Liver (tissue), 8 donors: ENCODE measurements at regions not wholly inside any gene's neighbourhood (a gene's known extent, or its start where the extent isn't known, plus 50 kb on each side); places are given as distances from the start of the nearest gene placed in this dataset.

Experiments
- DNase-seq: peaks from one replicate; pipeline ENCODE4 v3.0.0-alpha.2; 2017; ENCODE audit warnings: low spot score
- H3K27ac ChIP-seq, 2 donors: one replicate each; pipeline ENCODE4 v1.7.0; 2013; ENCODE audit warnings: inconsistent platforms in 2 of 2, low read length in 2 of 2, control low read depth in 1 of 2, low read depth in 1 of 2, mild to moderate bottlenecking in 1 of 2
- H3K27me3 ChIP-seq, 4 donors: one replicate each; pipeline versions ENCODE4 v1.6.1 to v1.7.0; 2013; ENCODE audit warnings: low read length in 3 of 4, inconsistent platforms in 1 of 4, mild to moderate bottlenecking in 1 of 4, moderate library complexity in 1 of 4; ENCODE audit not compliant: control insufficient read depth in 4 of 4, insufficient read depth in 4 of 4
- H3K36me3 ChIP-seq, 4 donors: one replicate each; pipeline versions ENCODE4 v1.6.1 to v1.7.0; 2013; ENCODE audit warnings: low read length in 3 of 4, mild to moderate bottlenecking in 3 of 4, low read depth in 1 of 4, moderate library complexity in 1 of 4; ENCODE audit not compliant: control insufficient read depth in 4 of 4, insufficient read depth in 3 of 4
- H3K4me1 ChIP-seq, 4 donors: one replicate each; pipeline versions ENCODE4 v1.6.1 to v1.7.0; 2013; ENCODE audit warnings: low read length in 3 of 4, mild to moderate bottlenecking in 3 of 4, moderate library complexity in 1 of 4; ENCODE audit not compliant: control insufficient read depth in 4 of 4, insufficient read depth in 4 of 4
- H3K4me3 ChIP-seq, 3 donors: one replicate each; pipeline versions ENCODE4 v1.6.1 to v1.7.0; 2013; ENCODE audit warnings: low read length in 3 of 3, control low read depth in 1 of 3, low read depth in 1 of 3, mild to moderate bottlenecking in 1 of 3
- H3K9ac ChIP-seq, 2 donors: one replicate each; pipeline ENCODE4 v1.7.0; 2013; ENCODE audit warnings: low read length in 2 of 2, mild to moderate bottlenecking in 2 of 2, moderate library complexity in 2 of 2, control low read depth in 1 of 2, low read depth in 1 of 2
- H3K9me3 ChIP-seq, 4 donors: one replicate each; pipeline versions ENCODE4 v1.6.1 to v1.7.0; 2013; ENCODE audit warnings: low read length in 3 of 4; ENCODE audit not compliant: control insufficient read depth in 4 of 4
- EGR1 ChIP-seq, 2 donors: IDR thresholded peaks; 2 replicates each; pipeline ENCODE4 v1.6.1; 2016 to 2018; ENCODE audit warnings: antibody characterized with exemption in 2 of 2, low read depth in 2 of 2
- FOXA1 ChIP-seq: IDR thresholded peaks from 2 replicates; pipeline ENCODE4 v1.6.1; 2016; ENCODE audit warnings: antibody characterized with exemption
- FOXA2 ChIP-seq: IDR thresholded peaks from 2 replicates; pipeline ENCODE4 v1.6.1; 2016; ENCODE audit warnings: antibody characterized with exemption
- GABPA ChIP-seq, 2 donors: IDR thresholded peaks in 1 of 2; conservative IDR thresholded peaks in 1 of 2; 2 replicates each; pipeline ENCODE4 v1.6.1; 2016; ENCODE audit warnings: antibody characterized with exemption in 2 of 2, mild to moderate bottlenecking in 1 of 2, moderate library complexity in 1 of 2
- HNF4A ChIP-seq, 2 donors: conservative IDR thresholded peaks; 2 replicates each; pipeline ENCODE4 v1.6.1; 2016; ENCODE audit warnings: antibody characterized with exemption in 2 of 2, mild to moderate bottlenecking in 2 of 2
- HNF4G ChIP-seq: IDR thresholded peaks from 2 replicates; pipeline ENCODE4 v1.6.1; 2016; ENCODE audit warnings: antibody characterized with exemption
- JUND ChIP-seq, 2 donors: IDR thresholded peaks; 2 replicates each; pipeline ENCODE4 v1.6.1; 2016; ENCODE audit warnings: antibody characterized with exemption in 2 of 2
- NR2F2 ChIP-seq: IDR thresholded peaks from 2 replicates; pipeline ENCODE4 v1.6.1; 2016; ENCODE audit warnings: antibody characterized with exemption
- RAD21 ChIP-seq, 2 donors: IDR thresholded peaks; 2 replicates each; pipeline ENCODE4 v1.6.1; 2016; ENCODE audit warnings: antibody characterized with exemption in 2 of 2, mild to moderate bottlenecking in 2 of 2
- RXRA ChIP-seq, 2 donors: IDR thresholded peaks; 2 replicates each; pipeline ENCODE4 v1.6.1; 2017 to 2018; ENCODE audit warnings: antibody characterized with exemption in 2 of 2, mild to moderate bottlenecking in 1 of 2
- SP1 ChIP-seq: IDR thresholded peaks from 2 replicates; pipeline ENCODE4 v1.6.1; 2018; ENCODE audit warnings: antibody characterized with exemption, mild to moderate bottlenecking
- TAF1 ChIP-seq: conservative IDR thresholded peaks from 2 replicates; pipeline ENCODE4 v1.6.1; 2016; ENCODE audit warnings: antibody characterized with exemption, mild to moderate bottlenecking
- YY1 ChIP-seq: IDR thresholded peaks from 2 replicates; pipeline ENCODE4 v1.6.1; 2016; ENCODE audit warnings: antibody characterized with exemption, mild to moderate bottlenecking
- WGBS: extraction: QIAGEN DNeasy Blood & Tissue Kit; methylation state at CpG from one replicate; pipeline ENCODE4 v1.1.7; 2013; 5-methylcytosine and 5-hydroxymethylcytosine counted together
- TF ChIP-seq, protein P1 (sequence below): IDR thresholded peaks from 2 replicates; pipeline ENCODE4 v1.6.1; 2016; ENCODE audit warnings: antibody characterized with exemption
- TF ChIP-seq, protein P2 (sequence below): IDR thresholded peaks from 2 replicates; pipeline ENCODE4 v1.6.1; 2016; ENCODE audit warnings: antibody characterized with exemption, mild to moderate bottlenecking
- TF ChIP-seq, protein P3 (sequence below): IDR thresholded peaks from 2 replicates; pipeline ENCODE4 v1.6.1; 2016; ENCODE audit warnings: antibody characterized with exemption
- TF ChIP-seq, protein P4 (sequence below): IDR thresholded peaks from 2 replicates; pipeline ENCODE4 v1.6.1; 2016; ENCODE audit warnings: antibody characterized with exemption
- TF ChIP-seq, protein P5 (sequence below): fragments of 150-350 bp; IDR thresholded peaks from 2 replicates; pipeline ENCODE4 v1.5.1; 2017; ENCODE audit warnings: improper control_type of control experiment, low read depth, low read length; ENCODE audit not compliant: missing input control
- donor health status: healthy.
- donor health status: healthy.
- donor health status: healthy.
- donor health status: healthy.
- donor health status: healthy.

DNA sequence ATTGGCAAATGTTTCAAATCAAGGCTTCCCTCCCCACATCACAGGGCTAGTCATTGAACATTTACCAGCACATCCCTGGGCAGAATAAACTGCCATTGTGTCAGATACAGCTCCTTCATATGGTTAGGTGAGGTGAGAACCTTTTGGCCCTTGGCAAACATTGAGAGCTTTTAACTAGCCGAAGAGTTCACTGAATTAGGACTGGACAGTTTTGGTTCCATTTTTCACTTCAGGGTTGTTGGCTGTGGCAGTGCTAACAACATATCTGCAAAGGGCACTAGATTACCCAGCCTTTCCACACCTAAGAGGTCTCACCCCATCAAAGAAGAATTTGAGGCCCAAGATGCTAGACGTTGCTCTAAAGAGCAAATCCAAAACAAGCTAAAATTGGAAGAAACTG lies 180.7 kb downstream of the GUCY2F start:
- H3K4me1 ChIP-seq = no peaks in the 10 kb centered on the region
- H3K9ac ChIP-seq = no peak overlapping the region
- 77% methylated on average over 2 of the region's 2 CpGs for WGBS
- no peak overlapping the region for H3K27ac ChIP-seq
- peaks cover 0 to 3% (median 0%) of the 10 kb centered on the region in 4 donors for H3K27me3 ChIP-seq
- no peaks in the 10 kb centered on the region for H3K9me3 ChIP-seq
- no peak for TF ChIP-seq RXRA (IDR thresholded peaks at IDR 0.05)
- no peak for TF ChIP-seq FOXA2
- TF ChIP-seq HNF4A (conservative IDR thresholded peaks at IDR 0.05) = no peak
- no peak for TF ChIP-seq HNF4G
- no peak for TF ChIP-seq EGR1 (IDR thresholded peaks at IDR 0.05; ENCODE audit: low read depth in 2 of 2)
- TF ChIP-seq NR2F2 = no peak
- no peak for TF ChIP-seq GABPA (IDR thresholded peaks at IDR 0.05 in 1 of 2, conservative IDR thresholded peaks at IDR 0.05 in 1 of 2)
- no peak for TF ChIP-seq JUND (IDR thresholded peaks at IDR 0.05)
- TF ChIP-seq, protein P1, sequence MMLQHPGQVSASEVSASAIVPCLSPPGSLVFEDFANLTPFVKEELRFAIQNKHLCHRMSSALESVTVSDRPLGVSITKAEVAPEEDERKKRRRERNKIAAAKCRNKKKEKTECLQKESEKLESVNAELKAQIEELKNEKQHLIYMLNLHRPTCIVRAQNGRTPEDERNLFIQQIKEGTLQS = no peak
- TF ChIP-seq, protein P2, sequence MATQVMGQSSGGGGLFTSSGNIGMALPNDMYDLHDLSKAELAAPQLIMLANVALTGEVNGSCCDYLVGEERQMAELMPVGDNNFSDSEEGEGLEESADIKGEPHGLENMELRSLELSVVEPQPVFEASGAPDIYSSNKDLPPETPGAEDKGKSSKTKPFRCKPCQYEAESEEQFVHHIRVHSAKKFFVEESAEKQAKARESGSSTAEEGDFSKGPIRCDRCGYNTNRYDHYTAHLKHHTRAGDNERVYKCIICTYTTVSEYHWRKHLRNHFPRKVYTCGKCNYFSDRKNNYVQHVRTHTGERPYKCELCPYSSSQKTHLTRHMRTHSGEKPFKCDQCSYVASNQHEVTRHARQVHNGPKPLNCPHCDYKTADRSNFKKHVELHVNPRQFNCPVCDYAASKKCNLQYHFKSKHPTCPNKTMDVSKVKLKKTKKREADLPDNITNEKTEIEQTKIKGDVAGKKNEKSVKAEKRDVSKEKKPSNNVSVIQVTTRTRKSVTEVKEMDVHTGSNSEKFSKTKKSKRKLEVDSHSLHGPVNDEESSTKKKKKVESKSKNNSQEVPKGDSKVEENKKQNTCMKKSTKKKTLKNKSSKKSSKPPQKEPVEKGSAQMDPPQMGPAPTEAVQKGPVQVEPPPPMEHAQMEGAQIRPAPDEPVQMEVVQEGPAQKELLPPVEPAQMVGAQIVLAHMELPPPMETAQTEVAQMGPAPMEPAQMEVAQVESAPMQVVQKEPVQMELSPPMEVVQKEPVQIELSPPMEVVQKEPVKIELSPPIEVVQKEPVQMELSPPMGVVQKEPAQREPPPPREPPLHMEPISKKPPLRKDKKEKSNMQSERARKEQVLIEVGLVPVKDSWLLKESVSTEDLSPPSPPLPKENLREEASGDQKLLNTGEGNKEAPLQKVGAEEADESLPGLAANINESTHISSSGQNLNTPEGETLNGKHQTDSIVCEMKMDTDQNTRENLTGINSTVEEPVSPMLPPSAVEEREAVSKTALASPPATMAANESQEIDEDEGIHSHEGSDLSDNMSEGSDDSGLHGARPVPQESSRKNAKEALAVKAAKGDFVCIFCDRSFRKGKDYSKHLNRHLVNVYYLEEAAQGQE = no peak
- TF ChIP-seq RAD21 (IDR thresholded peaks at IDR 0.05) = no peak
- TF ChIP-seq, protein P3, sequence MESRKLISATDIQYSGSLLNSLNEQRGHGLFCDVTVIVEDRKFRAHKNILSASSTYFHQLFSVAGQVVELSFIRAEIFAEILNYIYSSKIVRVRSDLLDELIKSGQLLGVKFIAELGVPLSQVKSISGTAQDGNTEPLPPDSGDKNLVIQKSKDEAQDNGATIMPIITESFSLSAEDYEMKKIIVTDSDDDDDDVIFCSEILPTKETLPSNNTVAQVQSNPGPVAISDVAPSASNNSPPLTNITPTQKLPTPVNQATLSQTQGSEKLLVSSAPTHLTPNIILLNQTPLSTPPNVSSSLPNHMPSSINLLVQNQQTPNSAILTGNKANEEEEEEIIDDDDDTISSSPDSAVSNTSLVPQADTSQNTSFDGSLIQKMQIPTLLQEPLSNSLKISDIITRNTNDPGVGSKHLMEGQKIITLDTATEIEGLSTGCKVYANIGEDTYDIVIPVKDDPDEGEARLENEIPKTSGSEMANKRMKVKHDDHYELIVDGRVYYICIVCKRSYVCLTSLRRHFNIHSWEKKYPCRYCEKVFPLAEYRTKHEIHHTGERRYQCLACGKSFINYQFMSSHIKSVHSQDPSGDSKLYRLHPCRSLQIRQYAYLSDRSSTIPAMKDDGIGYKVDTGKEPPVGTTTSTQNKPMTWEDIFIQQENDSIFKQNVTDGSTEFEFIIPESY = no peak
- no peaks in the 10 kb centered on the region for H3K36me3 ChIP-seq
- H3K4me3 ChIP-seq = no peak overlapping the region
- DNase-seq = no peak

DNA sequence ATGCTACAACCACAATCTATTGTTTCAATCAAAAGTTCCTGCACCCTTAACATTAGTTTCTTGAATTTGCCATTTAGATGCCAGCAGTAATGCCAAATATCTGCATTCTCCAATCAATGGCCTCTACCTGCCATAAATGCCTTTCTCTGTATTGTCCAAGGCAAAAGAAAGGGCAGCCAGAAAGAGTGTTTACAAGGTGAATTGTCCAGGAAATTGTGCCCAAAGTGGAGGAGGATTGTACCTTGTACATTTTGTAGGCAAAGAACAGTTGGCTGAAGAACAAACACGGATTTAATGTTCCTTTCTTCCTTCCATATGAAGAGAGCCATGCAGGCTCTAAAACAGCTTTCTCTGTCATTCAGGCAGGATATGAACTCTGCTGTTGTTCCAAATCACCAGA lies 181.5 kb downstream of the GUCY2F start:
- H3K27me3 ChIP-seq = peaks cover 0 to 3% (median 0%) of the 10 kb centered on the region in 4 donors
- 29% methylated on average over 1 of the region's 1 CpG for WGBS
- no peaks in the 10 kb centered on the region for H3K9me3 ChIP-seq
- H3K4me3 ChIP-seq = no peak overlapping the region
- TF ChIP-seq SP1 = no peak
- TF ChIP-seq, protein P2 = no peak
- TF ChIP-seq, protein P4, sequence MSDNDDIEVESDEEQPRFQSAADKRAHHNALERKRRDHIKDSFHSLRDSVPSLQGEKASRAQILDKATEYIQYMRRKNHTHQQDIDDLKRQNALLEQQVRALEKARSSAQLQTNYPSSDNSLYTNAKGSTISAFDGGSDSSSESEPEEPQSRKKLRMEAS = no peak
- TF ChIP-seq EGR1 (IDR thresholded peaks at IDR 0.05; ENCODE audit: low read depth in 2 of 2) = no peak
- TF ChIP-seq, protein P1 = no peak
- TF ChIP-seq FOXA1 = no peak
- TF ChIP-seq JUND (IDR thresholded peaks at IDR 0.05) = no peak
- TF ChIP-seq NR2F2 = no peak
- no peak for TF ChIP-seq HNF4A (conservative IDR thresholded peaks at IDR 0.05)
- TF ChIP-seq, protein P3 = no peak
- TF ChIP-seq, protein P5, sequence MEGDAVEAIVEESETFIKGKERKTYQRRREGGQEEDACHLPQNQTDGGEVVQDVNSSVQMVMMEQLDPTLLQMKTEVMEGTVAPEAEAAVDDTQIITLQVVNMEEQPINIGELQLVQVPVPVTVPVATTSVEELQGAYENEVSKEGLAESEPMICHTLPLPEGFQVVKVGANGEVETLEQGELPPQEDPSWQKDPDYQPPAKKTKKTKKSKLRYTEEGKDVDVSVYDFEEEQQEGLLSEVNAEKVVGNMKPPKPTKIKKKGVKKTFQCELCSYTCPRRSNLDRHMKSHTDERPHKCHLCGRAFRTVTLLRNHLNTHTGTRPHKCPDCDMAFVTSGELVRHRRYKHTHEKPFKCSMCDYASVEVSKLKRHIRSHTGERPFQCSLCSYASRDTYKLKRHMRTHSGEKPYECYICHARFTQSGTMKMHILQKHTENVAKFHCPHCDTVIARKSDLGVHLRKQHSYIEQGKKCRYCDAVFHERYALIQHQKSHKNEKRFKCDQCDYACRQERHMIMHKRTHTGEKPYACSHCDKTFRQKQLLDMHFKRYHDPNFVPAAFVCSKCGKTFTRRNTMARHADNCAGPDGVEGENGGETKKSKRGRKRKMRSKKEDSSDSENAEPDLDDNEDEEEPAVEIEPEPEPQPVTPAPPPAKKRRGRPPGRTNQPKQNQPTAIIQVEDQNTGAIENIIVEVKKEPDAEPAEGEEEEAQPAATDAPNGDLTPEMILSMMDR = no peak
- TF ChIP-seq FOXA2 = no peak
- TF ChIP-seq RXRA (IDR thresholded peaks at IDR 0.05) = no peak
- no peak for TF ChIP-seq HNF4G
- TF ChIP-seq GABPA (IDR thresholded peaks at IDR 0.05 in 1 of 2, conservative IDR thresholded peaks at IDR 0.05 in 1 of 2) = no peak
- no peak for TF ChIP-seq RAD21 (IDR thresholded peaks at IDR 0.05)
- no peak for TF ChIP-seq YY1
- TF ChIP-seq TAF1 = no peak
- no peak for DNase-seq
- H3K9ac ChIP-seq = no peak overlapping the region
- H3K4me1 ChIP-seq = no peaks in the 10 kb centered on the region
- no peaks in the 10 kb centered on the region for H3K36me3 ChIP-seq
- no peak overlapping the region for H3K27ac ChIP-seq
